SK-MEL-5 (cell line): ENCODE measurements at regions not wholly inside any gene's neighbourhood (a gene's known extent, or its start where the extent isn't known, plus 50 kb on each side); places are given as distances from the start of the nearest gene placed in this dataset.
"Not testable (repeated sequence)": the region's sequence is repeated elsewhere in the genome, so short reads cannot be mapped to it uniquely, and the experiment has no call there.

ENCODE experiments used
- DNase-seq: peaks from one replicate; pipeline ENCODE4 v3.0.0-alpha.2; 2016; ENCODE audit warnings: low read depth, low spot score
- in situ Hi-C: cut with HindIII; loops from 2 replicates; pipeline ENCODE4 v1.10.0; 2016; ENCODE audit warnings: low sequenced_read_pairs, high pct_unique_total_duplicates, low pct_unique_long_range_greater_than_20kb

DNA sequence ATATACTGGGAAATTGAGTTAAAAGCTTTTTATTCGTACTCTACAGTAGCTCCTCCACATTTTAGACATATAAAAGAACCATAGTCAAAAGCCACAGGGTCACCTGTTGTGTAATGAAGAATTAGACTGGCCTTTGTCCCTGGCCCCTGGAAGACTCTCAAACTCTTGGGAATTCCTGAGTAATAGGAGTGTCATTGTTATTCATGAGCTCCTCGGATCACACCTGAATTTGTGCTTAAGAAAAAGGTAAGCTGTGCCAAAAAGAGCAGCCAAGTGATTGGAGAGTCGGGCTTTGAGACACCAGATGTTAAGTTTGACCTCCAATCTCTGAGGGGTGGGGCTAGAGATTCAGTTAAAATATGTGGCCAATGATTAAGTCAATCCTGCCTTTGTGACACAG is 405.8 kb upstream of the ANKRD20A1 start:
- DNase-seq, in situ Hi-C loops: not testable (repeated sequence)

DNA sequence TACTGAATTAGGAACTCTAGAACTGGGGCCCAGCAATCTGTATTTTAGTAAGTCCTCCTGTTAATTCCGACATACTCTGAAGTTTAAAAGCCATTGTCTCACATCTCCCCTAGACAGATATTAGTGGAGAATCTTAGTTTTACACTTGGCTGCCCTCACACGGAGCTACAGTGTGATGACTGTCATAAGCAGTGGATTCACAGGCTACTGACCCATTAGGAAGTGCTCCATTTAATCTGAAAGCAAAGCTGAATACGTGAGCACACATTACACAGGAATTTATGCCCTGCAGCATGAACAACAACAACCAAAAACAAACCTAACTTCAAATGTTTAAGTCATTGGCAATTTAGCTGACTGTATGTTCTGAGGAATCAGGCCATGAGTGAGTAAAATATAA is 416.4 kb upstream of the ANKRD20A1 start:
- in situ Hi-C loops, DNase-seq: not testable (repeated sequence)

DNA sequence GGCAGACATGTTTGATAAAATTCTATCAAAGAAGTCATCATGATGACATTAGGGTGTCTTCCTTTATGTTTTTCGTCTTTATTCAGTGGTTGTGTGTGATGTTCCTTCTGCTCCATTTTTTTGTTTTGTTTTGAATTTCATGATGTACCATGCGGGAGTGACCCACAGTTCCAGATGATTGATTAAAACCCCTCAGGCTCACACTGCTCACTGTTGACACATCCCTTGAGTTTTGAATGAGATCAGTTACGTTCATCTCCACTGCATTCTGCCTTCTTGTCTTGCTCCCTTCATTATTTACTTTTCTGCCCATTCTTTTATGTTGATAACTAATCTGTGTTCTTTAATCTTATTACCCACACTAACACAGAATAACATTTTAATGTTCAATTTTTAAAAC is 421.7 kb upstream of the ANKRD20A1 start:
- in situ Hi-C loops, DNase-seq: not testable (repeated sequence)

DNA sequence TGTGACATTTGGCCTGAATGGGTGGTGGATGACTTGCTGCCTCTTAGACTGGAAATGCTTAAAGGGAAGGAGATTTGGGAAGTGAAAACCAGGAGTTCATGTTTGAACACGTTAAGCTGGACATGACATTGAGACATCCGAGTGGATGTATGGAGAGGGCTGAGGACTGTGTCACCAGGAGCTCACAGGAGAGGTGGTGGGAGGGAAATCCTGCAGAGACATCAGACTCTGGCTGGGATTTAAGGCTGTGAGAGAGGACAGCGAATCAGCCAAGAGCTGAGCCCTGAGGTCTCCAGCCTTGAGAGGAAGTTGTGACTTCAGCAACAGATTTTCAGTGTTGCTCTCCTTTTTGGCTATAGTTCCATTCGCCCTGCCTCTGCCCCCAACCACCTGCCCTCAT is 432.5 kb upstream of the SPATA31A3 start:
- in situ Hi-C loops, result not testable (repeated sequence)

DNA sequence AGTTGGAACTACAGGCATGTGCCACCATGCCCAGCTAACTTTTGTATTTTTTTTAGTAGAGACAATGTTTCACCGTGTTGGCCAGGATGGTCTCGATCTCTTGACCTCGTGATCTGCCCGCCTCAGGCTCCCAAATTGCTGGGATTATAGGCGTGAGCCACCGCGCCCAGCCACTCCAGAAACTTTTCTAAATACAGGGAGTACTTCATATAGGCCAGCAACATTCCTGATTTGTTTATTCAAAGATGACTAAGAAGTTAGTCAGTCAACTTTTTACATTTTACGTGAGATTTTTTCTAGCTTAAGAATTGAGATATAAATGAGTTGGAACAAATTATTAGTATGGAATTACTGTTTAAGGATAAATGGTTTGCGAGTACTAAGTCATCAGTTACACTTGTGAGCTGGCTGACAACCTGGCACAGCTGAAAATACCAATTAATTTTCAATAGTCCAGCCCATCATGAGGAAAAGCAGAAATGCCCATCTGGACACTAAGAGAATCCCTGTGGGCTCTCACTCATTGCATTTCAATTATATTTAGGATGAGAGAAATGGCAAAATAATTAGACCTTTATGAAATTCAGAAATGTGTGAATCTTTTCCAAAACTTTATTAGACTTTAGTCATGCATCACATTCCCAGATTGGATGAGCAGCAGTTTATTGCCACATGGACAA is 430.8 kb upstream of the SPATA31A3 start:
- DNase-seq, in situ Hi-C loops: not testable (repeated sequence)

More for the DNA sequence above, 432.5 kb upstream of the SPATA31A3 start:
- not testable (repeated sequence) for DNase-seq

DNA sequence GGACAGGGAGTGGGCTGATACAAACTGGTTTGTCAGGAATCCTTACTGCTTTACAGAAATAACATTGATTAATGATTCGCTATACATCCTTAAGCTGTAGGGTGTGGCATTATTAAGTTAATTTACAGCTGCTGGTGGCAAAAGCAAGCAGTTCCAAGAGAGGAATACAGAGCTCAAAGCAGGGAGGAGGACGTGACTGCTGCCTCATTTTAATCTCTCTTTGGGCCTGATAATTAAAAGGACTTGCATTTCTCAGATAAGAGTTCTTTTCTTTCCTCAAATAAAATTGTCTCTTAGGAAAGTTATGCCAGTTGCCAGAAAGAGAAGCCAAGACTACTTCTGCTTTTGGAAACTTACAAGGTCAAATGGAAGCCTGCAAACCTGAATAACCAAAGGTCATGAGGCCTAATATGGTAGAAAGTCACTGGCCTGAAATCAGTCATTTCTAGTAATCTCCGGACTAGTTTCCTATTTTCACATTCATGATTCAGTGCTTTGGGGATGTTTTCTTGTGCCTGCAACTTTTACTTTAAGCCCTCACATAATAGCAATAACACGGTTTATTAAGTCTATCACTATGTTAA is 426.2 kb upstream of the SPATA31A3 start:
- DNase-seq, in situ Hi-C loops: not testable (repeated sequence)

DNA sequence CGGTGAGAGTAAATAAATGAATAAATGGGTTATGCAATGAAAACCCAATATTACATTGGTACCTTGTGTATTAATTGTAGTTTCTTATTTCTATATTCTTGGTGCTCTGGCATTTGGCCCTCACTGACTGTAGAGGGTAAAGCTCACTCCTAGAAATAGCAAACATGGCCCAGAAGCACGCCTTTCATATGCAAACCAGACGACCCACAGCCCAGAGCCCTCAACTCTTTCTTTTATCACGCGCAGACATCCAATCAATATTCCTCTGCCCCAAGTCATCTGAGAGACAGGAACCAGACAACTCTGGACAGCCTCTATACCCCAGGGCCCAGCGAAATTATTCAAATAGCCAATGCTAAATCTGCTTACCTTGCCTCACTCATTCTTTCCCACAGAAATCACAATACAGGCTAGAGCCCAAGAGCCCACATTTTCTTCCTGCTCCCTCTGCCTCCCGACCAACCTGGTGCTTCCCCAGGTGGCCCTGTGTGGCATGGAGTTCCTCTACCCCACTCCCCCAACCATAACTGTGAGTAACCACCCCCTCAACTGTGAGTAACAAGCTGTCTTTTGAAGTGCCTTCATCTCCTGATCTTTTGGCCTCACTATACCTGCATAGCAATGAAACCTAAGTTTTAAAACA is 425.1 kb upstream of the SPATA31A3 start:
- in situ Hi-C loops, result not testable (repeated sequence)

DNA sequence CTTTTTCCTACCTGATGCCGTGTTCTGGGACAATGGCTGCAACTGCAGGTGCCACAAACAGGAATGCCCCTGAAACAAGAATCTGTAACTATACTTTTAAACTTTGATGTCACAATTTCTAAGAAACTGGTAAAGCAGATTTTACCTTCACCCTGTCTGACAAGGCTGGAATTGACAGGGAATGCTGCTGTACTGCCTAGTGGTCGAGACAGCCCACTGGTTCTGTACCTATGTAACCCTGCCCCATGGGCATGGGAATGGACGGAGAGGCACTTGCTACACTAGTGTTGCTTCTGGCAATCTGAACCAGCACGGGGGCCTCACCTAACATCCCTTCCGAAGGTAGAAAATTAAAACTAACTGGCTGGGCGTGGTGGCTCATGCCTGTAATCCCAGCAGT is 424.3 kb upstream of the SPATA31A3 start:
- DNase-seq, in situ Hi-C loops: not testable (repeated sequence)

More for the DNA sequence above, 425.1 kb upstream of the SPATA31A3 start:
- not testable (repeated sequence) for DNase-seq

DNA sequence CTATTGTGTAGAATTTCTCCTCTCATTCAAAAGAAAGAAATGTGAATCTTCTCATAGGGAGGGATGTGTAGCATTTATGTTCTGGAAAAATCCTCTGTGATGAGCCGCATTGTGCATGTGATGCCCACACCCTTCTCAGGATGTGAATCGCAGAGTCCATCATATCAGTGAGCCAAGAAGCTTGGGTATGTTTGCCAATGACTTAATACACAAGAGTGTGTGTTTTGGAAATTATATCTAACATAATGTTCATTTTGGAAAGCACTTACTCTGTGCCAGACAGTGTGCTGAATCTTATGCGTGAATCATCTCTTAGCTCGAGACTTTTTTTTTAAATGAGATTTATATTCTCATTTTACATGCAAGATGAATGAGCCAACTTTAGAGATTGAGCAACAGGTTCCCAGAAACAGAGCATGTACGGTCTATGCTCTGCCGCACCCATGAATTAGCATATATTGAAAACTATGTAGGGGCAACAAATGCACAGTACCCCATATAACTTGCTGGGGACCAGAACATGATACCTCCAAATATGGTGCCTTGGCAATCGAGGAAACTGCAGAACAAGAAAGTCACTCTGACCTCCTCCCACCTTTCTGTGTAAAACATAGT is 418.4 kb upstream of the SPATA31A3 start:
- DNase-seq, in situ Hi-C loops: not testable (repeated sequence)

DNA sequence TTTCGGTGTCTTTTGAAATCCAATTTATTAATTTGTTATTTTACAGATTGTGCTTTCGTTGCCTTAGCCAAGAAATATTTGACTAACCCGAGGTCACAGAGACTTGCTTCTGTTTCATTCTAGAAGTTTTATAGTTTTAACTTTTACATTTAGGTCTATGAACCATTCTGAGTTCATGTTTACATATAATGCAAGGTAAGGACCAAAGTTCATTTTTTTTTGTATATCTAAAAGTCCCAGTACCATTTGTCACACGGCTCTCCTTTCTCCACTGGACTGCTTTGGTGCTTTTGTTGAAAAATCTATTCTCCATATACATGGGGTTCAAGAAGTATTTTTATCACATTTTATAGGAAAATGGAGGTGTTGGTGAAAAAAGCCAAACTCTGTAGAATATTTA is 411.4 kb upstream of the SPATA31A3 start:
- in situ Hi-C loops, DNase-seq: not testable (repeated sequence)

DNA sequence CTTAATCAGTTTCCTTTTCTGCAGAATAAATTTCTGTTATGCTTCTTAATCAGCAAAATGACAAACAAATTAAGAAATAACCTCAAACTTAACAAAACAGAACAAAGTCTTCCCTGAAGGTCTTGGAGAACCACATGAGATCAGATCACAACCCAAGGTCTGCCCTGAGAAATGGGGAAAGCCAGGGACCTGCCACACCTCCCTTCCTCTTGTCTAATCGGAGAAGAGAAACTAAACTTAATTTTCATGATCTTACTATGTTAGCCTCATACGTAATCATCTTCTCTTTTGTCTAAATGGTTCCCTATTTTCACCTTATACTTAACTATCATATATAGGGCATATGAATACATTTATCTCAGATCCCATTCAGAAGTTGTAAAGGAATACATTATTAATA is 405.4 kb upstream of the SPATA31A3 start:
- DNase-seq, in situ Hi-C loops: not testable (repeated sequence)

DNA sequence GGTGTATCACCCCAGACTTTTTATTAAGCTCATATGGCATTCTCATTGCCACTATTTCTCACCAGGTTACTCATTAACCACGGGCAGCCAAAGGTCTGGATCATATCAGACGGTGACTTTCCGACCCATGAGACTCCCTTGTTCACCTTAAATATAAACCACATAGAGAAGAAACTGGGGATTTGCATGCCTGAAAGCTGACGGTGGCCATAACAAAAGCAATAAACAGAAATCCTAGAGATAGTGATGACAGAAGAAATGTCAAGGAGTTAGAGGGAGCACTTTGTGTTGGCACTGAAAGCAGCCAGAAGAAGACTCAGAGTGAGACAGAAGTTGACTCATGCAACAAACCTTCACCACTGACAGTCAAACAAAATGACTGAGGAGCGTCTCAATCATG is 402.4 kb upstream of the SPATA31A3 start:
- DNase-seq, in situ Hi-C loops: not testable (repeated sequence)

DNA sequence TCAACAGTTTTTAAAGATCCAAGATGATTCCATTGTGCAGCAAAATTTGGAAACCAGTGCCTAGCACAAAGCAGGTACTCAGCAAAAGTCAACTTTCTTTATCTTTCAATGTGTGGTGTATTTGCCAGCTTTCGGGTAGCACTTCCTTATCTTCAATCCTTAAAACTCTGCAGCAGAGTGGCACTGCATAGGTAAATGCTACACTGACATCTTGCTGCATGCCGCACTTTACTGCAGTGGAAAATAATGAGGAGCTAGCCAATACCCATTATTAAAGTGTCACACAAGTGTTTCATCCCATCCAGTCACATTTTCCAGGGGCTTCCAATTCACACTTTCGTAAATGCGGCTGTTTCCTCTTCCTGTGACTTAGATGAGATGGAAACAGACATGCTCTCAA is 401.7 kb upstream of the SPATA31A3 start:
- in situ Hi-C loops, DNase-seq: not testable (repeated sequence)

DNA sequence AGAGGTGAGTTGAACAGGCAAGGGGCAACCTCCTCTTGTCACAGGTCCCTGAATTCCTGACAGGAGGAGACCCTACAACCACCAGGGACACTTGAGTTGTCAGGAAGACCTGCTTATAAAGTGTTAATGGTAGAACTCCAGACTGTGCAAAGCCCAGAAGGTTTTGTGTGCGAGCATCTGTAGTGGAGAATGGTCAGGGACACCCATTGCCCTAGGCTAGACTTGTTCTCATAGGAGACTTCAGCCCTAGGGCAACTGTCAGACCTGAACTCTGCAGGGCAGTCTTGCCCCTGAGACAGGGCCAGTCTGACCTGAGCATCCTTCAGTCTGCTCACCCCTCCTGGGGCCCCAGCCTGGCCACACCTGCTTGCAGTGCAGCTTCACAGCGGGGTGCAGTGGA is 377.3 kb upstream of the SPATA31A3 start:
- in situ Hi-C loops, result not testable (repeated sequence)

DNA sequence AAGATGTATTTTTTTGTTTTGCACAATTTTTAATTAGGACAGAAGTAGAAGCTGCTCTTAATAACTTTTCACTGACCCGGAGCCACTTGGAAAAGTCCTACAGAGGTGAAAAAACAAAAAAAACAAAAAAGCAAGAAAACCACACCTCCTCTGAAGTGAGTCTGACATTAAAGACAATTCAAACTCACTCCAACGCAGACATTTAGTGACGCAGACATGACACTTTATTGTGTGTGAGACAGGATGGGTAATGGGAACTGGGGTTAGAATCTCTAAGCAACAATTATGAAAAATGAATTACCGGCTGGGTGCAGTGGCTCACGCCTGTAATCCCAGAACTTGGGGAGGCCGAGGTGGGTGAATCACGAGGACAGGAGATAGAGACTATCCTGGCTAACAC is 370.0 kb upstream of the SPATA31A3 start:
- DNase-seq, in situ Hi-C loops: not testable (repeated sequence)

More for the DNA sequence above, 377.3 kb upstream of the SPATA31A3 start:
- not testable (repeated sequence) for DNase-seq

DNA sequence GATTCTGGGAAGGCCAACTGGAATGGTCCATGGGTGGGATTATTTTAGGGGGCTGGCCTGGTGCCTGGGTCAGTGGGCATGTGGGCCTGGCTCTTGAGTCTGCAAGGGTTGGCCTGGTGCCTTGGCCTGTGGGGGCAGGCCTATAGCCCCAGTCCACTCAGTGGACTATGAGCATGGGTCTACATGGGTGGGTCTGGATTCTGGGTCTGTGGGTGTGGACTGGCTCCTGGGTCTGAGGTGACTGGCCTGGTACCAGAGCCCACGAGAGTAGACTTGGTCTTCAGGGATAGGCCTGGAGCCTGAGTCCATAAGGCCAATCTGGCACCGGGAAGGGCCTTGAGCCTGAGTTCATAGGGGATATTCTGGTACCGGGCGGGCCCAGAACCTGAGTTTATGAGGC is 361.6 kb upstream of the SPATA31A3 start:
- in situ Hi-C loops, DNase-seq: not testable (repeated sequence)

DNA sequence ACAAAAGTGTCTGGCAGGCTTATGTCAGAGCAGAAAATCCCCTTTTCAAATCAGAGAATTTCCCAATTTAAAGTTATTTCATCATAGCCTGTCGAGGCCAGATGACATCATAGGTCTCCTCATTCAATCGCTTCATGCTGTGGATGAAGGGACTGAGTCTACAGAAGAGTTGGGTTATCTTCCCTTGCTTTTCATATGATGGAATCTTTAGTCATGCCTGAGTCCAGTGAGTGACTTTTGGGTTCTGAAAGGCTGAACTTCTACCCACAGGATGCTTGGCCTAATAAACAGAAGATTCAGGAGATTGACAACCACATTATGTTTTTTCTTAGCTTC is 357.0 kb upstream of the SPATA31A3 start:
- DNase-seq, in situ Hi-C loops: not testable (repeated sequence)
